ENCODE measurements at regions not wholly inside any gene's neighbourhood (a gene's known extent, or its start where the extent isn't known, plus 50 kb on each side); places are given as distances from the start of the nearest gene placed in this dataset.

- no peak for TF ChIP-seq EZH2 (IDR thresholded peaks at IDR 0.05; ENCODE audit: insufficient read depth, low read length)
- TF ChIP-seq, protein P1, sequence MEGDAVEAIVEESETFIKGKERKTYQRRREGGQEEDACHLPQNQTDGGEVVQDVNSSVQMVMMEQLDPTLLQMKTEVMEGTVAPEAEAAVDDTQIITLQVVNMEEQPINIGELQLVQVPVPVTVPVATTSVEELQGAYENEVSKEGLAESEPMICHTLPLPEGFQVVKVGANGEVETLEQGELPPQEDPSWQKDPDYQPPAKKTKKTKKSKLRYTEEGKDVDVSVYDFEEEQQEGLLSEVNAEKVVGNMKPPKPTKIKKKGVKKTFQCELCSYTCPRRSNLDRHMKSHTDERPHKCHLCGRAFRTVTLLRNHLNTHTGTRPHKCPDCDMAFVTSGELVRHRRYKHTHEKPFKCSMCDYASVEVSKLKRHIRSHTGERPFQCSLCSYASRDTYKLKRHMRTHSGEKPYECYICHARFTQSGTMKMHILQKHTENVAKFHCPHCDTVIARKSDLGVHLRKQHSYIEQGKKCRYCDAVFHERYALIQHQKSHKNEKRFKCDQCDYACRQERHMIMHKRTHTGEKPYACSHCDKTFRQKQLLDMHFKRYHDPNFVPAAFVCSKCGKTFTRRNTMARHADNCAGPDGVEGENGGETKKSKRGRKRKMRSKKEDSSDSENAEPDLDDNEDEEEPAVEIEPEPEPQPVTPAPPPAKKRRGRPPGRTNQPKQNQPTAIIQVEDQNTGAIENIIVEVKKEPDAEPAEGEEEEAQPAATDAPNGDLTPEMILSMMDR (IDR thresholded peaks at IDR 0.05; ENCODE audit: insufficient read depth, low read depth, low read length): no peak
Measured at GRCh38 chr1:209529233-209529632, 54.3 kb upstream of the CAMK1G start.
